ENCODE measurements at regions not wholly inside any gene's neighbourhood (a gene's known extent, or its start where the extent isn't known, plus 50 kb on each side); places are given as distances from the start of the nearest gene placed in this dataset.

DNA sequence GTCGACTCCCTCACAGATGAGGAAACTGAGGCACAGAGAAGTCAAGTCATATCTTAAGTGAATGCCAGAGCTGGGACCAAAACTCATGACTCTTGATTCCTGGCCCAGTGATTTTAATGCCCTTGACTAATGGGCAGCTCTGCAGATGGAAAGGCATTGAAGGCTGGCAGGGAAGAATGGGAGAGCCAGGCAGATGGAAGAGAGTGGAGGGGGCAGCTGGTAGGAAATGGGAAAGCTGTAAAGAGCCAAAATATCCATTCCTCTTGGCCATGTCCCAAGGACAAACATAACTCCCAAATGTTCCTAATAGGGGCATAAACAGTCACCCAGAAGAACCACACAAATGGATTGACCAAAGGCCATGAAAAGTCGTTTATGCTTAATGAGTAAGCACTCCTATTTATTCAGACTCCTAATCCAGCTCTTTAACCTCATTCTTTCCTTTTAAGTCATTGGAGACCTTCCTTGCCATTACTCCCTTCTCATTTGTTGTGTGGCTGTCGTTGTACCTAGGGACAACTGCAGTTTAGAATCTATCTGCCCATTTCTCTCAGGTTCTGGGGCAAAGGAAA is 330.5 kb upstream of the ROPN1 start:
- Histone ChIP-seq H3K14ac (ENCODE audit: insufficient read length) (no peak overlapping the region), H2BK12ac (ENCODE audit: low read depth, low read length) (no peak overlapping the region), H3K18ac (ENCODE audit: extremely low read depth, low read length) (no peak overlapping the region), H3K27ac (ENCODE audit: low read depth, low read length) (no peak overlapping the region), H3K56ac (replicated peaks; ENCODE audit: insufficient read length, low read depth, low read length) (no peak overlapping the region), H3K23me2 (ENCODE audit: low read depth, low read length) (no peaks in the 10 kb centered on the region), H2AK5ac (ENCODE audit: low read depth, low read length) (no peak overlapping the region), H2BK20ac (ENCODE audit: low read length) (no peak overlapping the region), H3K4me2 (ENCODE audit: insufficient read depth in 1 of 2, low read depth in 2 of 2, low read length in 2 of 2) (no peak overlapping the region), H4K20me1 (replicated peaks in 1 of 2; ENCODE audit: control insufficient read depth in 1 of 2, insufficient read depth in 2 of 2, low read length in 2 of 2) (no peaks in the 10 kb centered on the region), H3K27me3 (replicated peaks in 1 of 4; ENCODE audit: control insufficient read depth in 3 of 4, extremely low read depth in 1 of 4, insufficient read depth in 3 of 4, low read length in 3 of 4) (no peaks in the 10 kb centered on the region), H3K9ac (replicated peaks in 1 of 4; ENCODE audit: extremely low read depth in 1 of 4, low read depth in 3 of 4, low read length in 3 of 4) (no peak overlapping the region), H3K36me3 (ENCODE audit: control insufficient read depth in 2 of 4, insufficient read depth in 4 of 4, low read length in 3 of 4) (no peaks in the 10 kb centered on the region), H3K4me1 (replicated peaks in 1 of 4; ENCODE audit: control insufficient read depth in 3 of 4, insufficient read depth in 4 of 4, low read length in 3 of 4) (no peaks in the 10 kb centered on the region; a peak in 1 of 7 replicates), H2BK5ac (ENCODE audit: low read depth, low read length) (no peak overlapping the region), H2AFZ (ENCODE audit: low read length) (no peak overlapping the region), H2BK120ac (replicated peaks; ENCODE audit: low read depth, low read length) (no peak overlapping the region), H4K91ac (replicated peaks; ENCODE audit: insufficient read length, low read length) (no peak overlapping the region), H3K9me3 (ENCODE audit: insufficient read depth in 2 of 2, low read depth in 1 of 2, low read length in 1 of 2) (no peaks in the 10 kb centered on the region), H2BK15ac (ENCODE audit: low read length) (no peak overlapping the region), H3K23ac (ENCODE audit: insufficient read length) (no peak overlapping the region), H4K5ac (ENCODE audit: insufficient read length, low read depth, low read length) (no peak overlapping the region), H3K79me2 (ENCODE audit: control insufficient read depth in 1 of 2, insufficient read depth in 2 of 2, low read length in 2 of 2) (no peaks in the 10 kb centered on the region), H4K8ac (ENCODE audit: extremely low read depth, insufficient read depth, low read length) (no peak overlapping the region), H3K4ac (replicated peaks; ENCODE audit: insufficient read length, low read depth, low read length) (no peak overlapping the region), H3K4me3 (ENCODE audit: extremely low read depth in 1 of 4, insufficient read depth in 2 of 4, low read depth in 3 of 4, low read length in 4 of 4) (no peak overlapping the region), H3K79me1 (ENCODE audit: low read depth, low read length) (no peaks in the 10 kb centered on the region)
- FAIRE-seq (no peak), DNase-seq (ENCODE audit: low read depth in 1 of 2, low spot score in 2 of 2) (no peak)
- WGBS, 2 experiments (ENCODE audit: extremely low coverage in 1 of 2, insufficient coverage in 1 of 2, insufficient read length in 1 of 2, insufficient replicate concordance in 2 of 2, low coverage in 1 of 2, low lambda C conversion rate in 2 of 2, missing lambda C conversion rate in 1 of 2) = 89% methylated on average over 3 of the region's 3 CpGs; no CpG with 5 or more reads in 1 of the 2 experiments
- POLR2A ChIA-PET (ENCODE audit: partially characterized antibody) = no interaction called here
- no peak for TF ChIP-seq JUN (IDR thresholded peaks at IDR 0.05; ENCODE audit: low read depth, low read length)
- no peak for TF ChIP-seq FOSL1 (IDR thresholded peaks at IDR 0.05; ENCODE audit: insufficient read depth, low read depth, low read length)
- no peak for TF ChIP-seq CTBP2 (IDR thresholded peaks at IDR 0.05; ENCODE audit: borderline replicate concordance, insufficient read depth, insufficient read length, low read length)
- TF ChIP-seq BCL11A (IDR thresholded peaks at IDR 0.05; ENCODE audit: low read depth in 2 of 2, low read length in 2 of 2) = no peak
- TF ChIP-seq TEAD4 (IDR thresholded peaks at IDR 0.05; ENCODE audit: low read depth, low read length) = no peak
- TF ChIP-seq TBP (IDR thresholded peaks at IDR 0.05; ENCODE audit: low read depth, low read length) = no peak
- TF ChIP-seq SIN3A (conservative IDR thresholded peaks at IDR 0.05 in 1 of 2, IDR thresholded peaks at IDR 0.05 in 1 of 2; ENCODE audit: low read depth in 1 of 2, low read length in 2 of 2) = no peak
- TF ChIP-seq SP2 (IDR thresholded peaks at IDR 0.05; ENCODE audit: low read length) = no peak
- no peak for TF ChIP-seq SP1 (IDR thresholded peaks at IDR 0.05; ENCODE audit: low read depth, low read length)
- TF ChIP-seq SAP30 (IDR thresholded peaks at IDR 0.05; ENCODE audit: insufficient read depth, insufficient replicate concordance, low read length) = no peak
- no peak for TF ChIP-seq BACH1 (IDR thresholded peaks at IDR 0.05; ENCODE audit: low read length)
- TF ChIP-seq MAFK (IDR thresholded peaks at IDR 0.05; ENCODE audit: low read depth, low read length) = no peak
- TF ChIP-seq ASH2L (IDR thresholded peaks at IDR 0.05; ENCODE audit: low read length) = no peak
- TF ChIP-seq PHF8 (conservative IDR thresholded peaks at IDR 0.05; ENCODE audit: low read depth, low read length) = no peak
- no peak for TF ChIP-seq CHD2 (IDR thresholded peaks at IDR 0.05; ENCODE audit: low read length)
- CTCF ChIA-PET (ENCODE audit: partially characterized antibody) = no interaction called here
